Fibroblast of lung (primary cell): ENCODE measurements at regions not wholly inside any gene's neighbourhood (a gene's known extent, or its start where the extent isn't known, plus 50 kb on each side); places are given as distances from the start of the nearest gene placed in this dataset.

ENCODE experiments used
- DNase-seq, 2 donors: peaks; one replicate each; pipeline versions ENCODE4 v3.0.0 to v3.0.0-alpha.2; 2010; ENCODE audit warnings: low read depth in 2 of 2
- H2AFZ ChIP-seq: 2 replicates; pipeline ENCODE4 v1.5.1; 2012; ENCODE audit warnings: low read length, control low read depth, inconsistent platforms
- H3K27ac ChIP-seq: 2 replicates; pipeline ENCODE4 v1.5.1; 2011; ENCODE audit warnings: low read length, control low read depth; ENCODE audit not compliant: insufficient read depth
- H3K27me3 ChIP-seq: 2 replicates; pipeline ENCODE4 v1.5.1; 2011; ENCODE audit warnings: mild to moderate bottlenecking, low read length; ENCODE audit not compliant: control insufficient read depth, insufficient read depth
- H3K36me3 ChIP-seq: 2 replicates; pipeline ENCODE4 v1.5.1; 2011; ENCODE audit warnings: low read length; ENCODE audit not compliant: control insufficient read depth, insufficient read depth
- H3K4me1 ChIP-seq: 2 replicates; pipeline ENCODE4 v1.5.1; 2011; ENCODE audit warnings: low read length; ENCODE audit not compliant: control insufficient read depth, insufficient read depth; ENCODE audit errors: extremely low read depth
- H3K4me2 ChIP-seq: 2 replicates; pipeline ENCODE4 v1.5.1; 2011; ENCODE audit warnings: low read length, control low read depth; ENCODE audit not compliant: insufficient read depth; ENCODE audit errors: extremely low read depth
- H3K4me3 ChIP-seq, 4 experiments: fragments of 200-600 bp in 1 of 4; sonication (generic) in 1 of 4; replicated peaks in 1 of 4; 2 replicates each; pipeline ENCODE4 v1.5.1; 2011 to 2016; ENCODE audit warnings: low read length in 4 of 4, low read depth in 3 of 4, mild to moderate bottlenecking in 3 of 4, control low read depth in 2 of 4, inconsistent platforms in 1 of 4, mixed read lengths in 1 of 4; ENCODE audit not compliant: insufficient read depth in 1 of 4; ENCODE audit errors: control extremely low read depth in 1 of 4
- H3K79me2 ChIP-seq: 2 replicates; pipeline ENCODE4 v1.5.1; 2012; ENCODE audit warnings: mild to moderate bottlenecking, low read length, inconsistent platforms; ENCODE audit not compliant: control insufficient read depth, insufficient read depth
- H3K9ac ChIP-seq: 2 replicates; pipeline ENCODE4 v1.5.1; 2011; ENCODE audit warnings: mild to moderate bottlenecking, low read length, control low read depth; ENCODE audit not compliant: insufficient read depth
- H3K9me3 ChIP-seq: 2 replicates; pipeline ENCODE4 v1.5.1; 2012; ENCODE audit warnings: low read depth, low read length; ENCODE audit not compliant: control insufficient read depth, insufficient read depth
- H4K20me1 ChIP-seq: 2 replicates; pipeline ENCODE4 v1.5.1; 2011; ENCODE audit warnings: low read length; ENCODE audit not compliant: control insufficient read depth, insufficient read depth; ENCODE audit errors: extremely low read depth
- EZH2 ChIP-seq: IDR thresholded peaks from 2 replicates; pipeline ENCODE4 v1.5.1; 2012; ENCODE audit warnings: low read length, control low read depth, mild to moderate bottlenecking; ENCODE audit errors: missing control alignments
- TF ChIP-seq, protein P1 (sequence below), 2 donors: IDR thresholded peaks in 1 of 2; conservative IDR thresholded peaks in 1 of 2; 1 replicate in 1 of 2; 2 replicates in 1 of 2; pipeline ENCODE4 v1.5.1; 2011 to 2012; ENCODE audit warnings: low read length in 2 of 2, control low read depth in 1 of 2, inconsistent platforms in 1 of 2, low read depth in 1 of 2, mild to moderate bottlenecking in 1 of 2

GRCh38 chr5:34535944-34536623 is 120.0 kb upstream of the RAI14 start:
- H3K4me3 ChIP-seq = no peak overlapping the region
- peaks cover 15% of the 10 kb centered on the region for H3K4me1 ChIP-seq
- no peaks in the 10 kb centered on the region for H4K20me1 ChIP-seq
- no peaks in the 10 kb centered on the region for H3K9me3 ChIP-seq
- H3K27me3 ChIP-seq = no peaks in the 10 kb centered on the region
- no peaks in the 10 kb centered on the region for H3K79me2 ChIP-seq
- H2AFZ ChIP-seq = no peak overlapping the region
- TF ChIP-seq, protein P1, sequence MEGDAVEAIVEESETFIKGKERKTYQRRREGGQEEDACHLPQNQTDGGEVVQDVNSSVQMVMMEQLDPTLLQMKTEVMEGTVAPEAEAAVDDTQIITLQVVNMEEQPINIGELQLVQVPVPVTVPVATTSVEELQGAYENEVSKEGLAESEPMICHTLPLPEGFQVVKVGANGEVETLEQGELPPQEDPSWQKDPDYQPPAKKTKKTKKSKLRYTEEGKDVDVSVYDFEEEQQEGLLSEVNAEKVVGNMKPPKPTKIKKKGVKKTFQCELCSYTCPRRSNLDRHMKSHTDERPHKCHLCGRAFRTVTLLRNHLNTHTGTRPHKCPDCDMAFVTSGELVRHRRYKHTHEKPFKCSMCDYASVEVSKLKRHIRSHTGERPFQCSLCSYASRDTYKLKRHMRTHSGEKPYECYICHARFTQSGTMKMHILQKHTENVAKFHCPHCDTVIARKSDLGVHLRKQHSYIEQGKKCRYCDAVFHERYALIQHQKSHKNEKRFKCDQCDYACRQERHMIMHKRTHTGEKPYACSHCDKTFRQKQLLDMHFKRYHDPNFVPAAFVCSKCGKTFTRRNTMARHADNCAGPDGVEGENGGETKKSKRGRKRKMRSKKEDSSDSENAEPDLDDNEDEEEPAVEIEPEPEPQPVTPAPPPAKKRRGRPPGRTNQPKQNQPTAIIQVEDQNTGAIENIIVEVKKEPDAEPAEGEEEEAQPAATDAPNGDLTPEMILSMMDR (conservative IDR thresholded peaks at IDR 0.05 in 1 of 2, IDR thresholded peaks at IDR 0.05 in 1 of 2; ENCODE audit: low read depth in 1 of 2, low read length in 2 of 2) = no peak
- TF ChIP-seq EZH2 = no peak
- DNase-seq = peak in 1 of 2 donors; percentile 62
- no peak overlapping the region for H3K27ac ChIP-seq
- H3K4me2 ChIP-seq = no peak overlapping the region
- H3K36me3 ChIP-seq = no peaks in the 10 kb centered on the region
- H3K9ac ChIP-seq = no peak overlapping the region

DNA sequence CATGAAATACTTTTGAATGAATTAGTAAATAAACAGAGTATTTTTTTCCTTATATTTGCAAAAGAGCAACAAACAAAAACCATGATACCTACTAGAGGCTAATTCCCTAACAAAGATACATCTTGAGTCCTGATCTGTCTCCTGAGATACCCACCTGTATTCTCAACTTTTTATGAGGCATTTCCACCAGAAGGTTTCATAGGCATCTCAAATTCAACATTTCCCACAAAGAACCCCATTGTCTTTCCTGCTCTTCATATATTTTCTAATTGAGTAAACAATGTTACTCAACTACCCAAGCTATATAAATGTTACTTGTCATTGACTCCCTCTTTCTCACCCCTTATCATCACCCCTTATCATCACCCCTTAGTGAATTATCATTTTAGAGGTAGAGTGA is 119.4 kb upstream of the RAI14 start:
- H3K27ac ChIP-seq = no peak overlapping the region
- no peaks in the 10 kb centered on the region for H3K79me2 ChIP-seq
- H3K4me3 ChIP-seq = no peak overlapping the region
- no peaks in the 10 kb centered on the region for H3K36me3 ChIP-seq
- H3K9me3 ChIP-seq = no peaks in the 10 kb centered on the region
- no peaks in the 10 kb centered on the region for H3K27me3 ChIP-seq
- H2AFZ ChIP-seq = no peak overlapping the region
- no peaks in the 10 kb centered on the region for H4K20me1 ChIP-seq
- no peak for DNase-seq
- H3K4me2 ChIP-seq = no peak overlapping the region
- peaks cover 15% of the 10 kb centered on the region for H3K4me1 ChIP-seq
- no peak overlapping the region for H3K9ac ChIP-seq
- no peak for TF ChIP-seq EZH2
- TF ChIP-seq, protein P1 (conservative IDR thresholded peaks at IDR 0.05 in 1 of 2, IDR thresholded peaks at IDR 0.05 in 1 of 2; ENCODE audit: low read depth in 1 of 2, low read length in 2 of 2) = no peak

GRCh38 chr5:34538026-34538672 is 118.0 kb upstream of the RAI14 start:
- Histone ChIP-seq H3K36me3 (no peaks in the 10 kb centered on the region), H3K4me3 (no peak overlapping the region), H3K27me3 (no peaks in the 10 kb centered on the region), H4K20me1 (no peaks in the 10 kb centered on the region), H3K9ac (no peak overlapping the region), H3K4me1 (peaks cover 14% of the 10 kb centered on the region), H2AFZ (no peak overlapping the region), H3K9me3 (no peaks in the 10 kb centered on the region), H3K27ac (no peak overlapping the region), H3K4me2 (no peak overlapping the region), H3K79me2 (no peaks in the 10 kb centered on the region)
- TF ChIP-seq EZH2 = no peak
- TF ChIP-seq, protein P1 (conservative IDR thresholded peaks at IDR 0.05 in 1 of 2, IDR thresholded peaks at IDR 0.05 in 1 of 2; ENCODE audit: low read depth in 1 of 2, low read length in 2 of 2) = peak; percentile 43 to 50
- no peak for DNase-seq
